Head of caudate nucleus (tissue), 42 donors: ENCODE measurements at regions not wholly inside any gene's neighbourhood (a gene's known extent, or its start where the extent isn't known, plus 50 kb on each side); places are given as distances from the start of the nearest gene placed in this dataset.
"Not testable (repeated sequence)": the region's sequence is repeated elsewhere in the genome, so short reads cannot be mapped to it uniquely, and the experiment has no call there.

ENCODE experiments used
- DNase-seq, 42 donors: peaks; one replicate each; pipeline versions ENCODE4 v3.0.0 to v3.0.0-alpha.2; 2020 to 2021; ENCODE audit warnings: mixed read lengths in 7 of 42
- intact Hi-C: fragments of 100-400 bp; cut with DNase I; formaldehyde crosslinking; loops from one replicate; pipeline ENCODE4 v1.15.0; 2022

DNA sequence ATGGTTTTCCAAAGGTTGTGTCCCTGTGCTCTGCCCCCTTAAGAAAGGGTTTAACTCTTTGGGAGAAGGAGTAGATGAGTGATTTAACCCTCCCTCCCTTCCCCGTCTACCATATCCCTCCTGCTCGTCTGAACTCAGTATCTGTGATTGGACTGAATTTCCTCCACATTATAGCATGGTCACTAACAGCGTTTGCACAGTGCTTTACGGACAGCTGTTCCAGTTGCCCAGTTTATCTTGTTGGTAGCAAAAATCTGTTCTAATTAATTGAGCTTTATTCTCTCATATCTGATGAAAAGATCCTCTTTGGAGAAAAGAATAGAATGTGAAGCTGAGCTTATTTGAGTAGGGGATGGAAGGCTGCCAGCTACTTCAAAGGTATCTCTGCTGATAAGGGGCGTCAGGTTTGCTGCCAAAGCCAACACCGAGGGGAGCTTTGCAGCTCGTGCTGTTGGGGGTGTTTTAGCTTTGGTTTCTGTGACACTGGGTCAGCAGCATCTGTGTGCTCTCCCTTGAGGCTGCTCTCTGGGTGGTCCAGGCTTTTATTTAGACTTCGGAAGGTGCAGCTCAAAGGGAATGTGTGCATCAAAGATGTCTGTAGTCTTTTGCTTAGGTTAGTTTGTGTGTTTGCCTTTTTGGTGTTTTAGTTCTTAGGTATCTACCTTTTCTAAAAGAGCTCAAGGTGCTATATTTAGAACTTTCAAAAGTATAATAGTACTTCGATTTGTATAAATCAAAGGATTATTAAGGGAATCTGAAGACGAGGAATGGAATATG, 118.8 kb upstream of the IKBKE start:
- DNase-seq, intact Hi-C loops: not testable (repeated sequence)

DNA sequence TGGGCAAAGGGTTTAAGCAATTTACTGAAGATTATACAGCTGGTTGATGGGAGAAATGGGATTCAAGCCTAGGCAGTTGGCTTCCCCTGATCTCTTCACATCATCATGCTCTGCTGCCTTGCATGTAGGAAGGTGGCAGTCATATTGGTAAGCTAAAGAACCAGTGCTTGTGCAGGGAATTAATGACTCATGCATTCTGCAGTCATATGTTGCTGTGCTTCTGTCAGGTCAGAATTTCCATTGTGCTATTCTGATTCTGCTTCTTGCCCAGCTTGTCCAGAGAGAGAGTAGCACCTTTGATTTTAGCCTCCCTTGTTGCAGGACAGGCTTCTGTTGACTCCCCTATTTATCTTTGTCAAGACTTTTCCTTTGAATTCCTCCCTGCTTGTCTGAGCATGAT, 114.0 kb upstream of the IKBKE start:
- peak in 3 of 42 donors; percentile 2 to 21 (median 7) for DNase-seq
- intact Hi-C loops = not testable (repeated sequence)

DNA sequence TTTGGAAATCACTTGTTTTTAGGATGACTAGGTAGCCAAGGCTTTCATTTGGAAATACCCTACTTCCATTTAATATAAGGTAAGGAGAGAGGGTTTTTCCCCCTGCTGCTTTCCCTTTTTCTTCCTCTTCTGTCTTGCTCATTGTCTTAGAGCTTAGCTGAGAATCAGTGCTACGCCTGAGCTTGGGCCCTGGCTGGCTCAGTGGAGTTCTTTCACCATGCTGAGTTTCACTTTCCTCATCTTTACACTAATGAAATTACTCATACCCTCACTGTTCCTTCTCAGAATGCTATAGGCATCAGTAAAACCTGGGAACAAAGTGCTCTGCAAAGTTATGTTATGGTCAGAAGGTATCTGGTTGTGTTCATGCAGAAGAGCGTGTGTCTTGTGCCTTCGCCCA, 112.3 kb upstream of the IKBKE start:
- DNase-seq = peak in 1 of 42 donors; percentile 15
- intact Hi-C loops = not testable (repeated sequence)

DNA sequence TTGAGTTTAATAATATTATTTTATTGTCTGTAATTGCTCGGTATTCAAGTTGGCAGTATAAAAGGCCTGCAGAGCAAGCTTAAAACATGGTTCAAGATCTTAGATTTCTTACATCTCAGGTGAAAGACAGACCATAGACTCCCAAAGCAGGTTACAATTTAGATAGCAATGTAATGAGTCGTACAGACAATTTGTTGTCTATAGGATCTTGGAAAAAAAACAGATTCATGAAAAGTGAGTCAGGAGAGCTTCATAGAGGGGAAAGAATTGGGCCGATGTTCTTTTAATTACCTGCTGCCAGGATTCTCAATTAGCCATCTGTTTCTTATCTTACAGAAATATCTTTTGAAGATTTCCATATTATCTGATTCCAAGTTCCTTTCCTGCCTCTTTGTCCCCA, 111.5 kb upstream of the IKBKE start:
- DNase-seq, intact Hi-C loops: not testable (repeated sequence)

DNA sequence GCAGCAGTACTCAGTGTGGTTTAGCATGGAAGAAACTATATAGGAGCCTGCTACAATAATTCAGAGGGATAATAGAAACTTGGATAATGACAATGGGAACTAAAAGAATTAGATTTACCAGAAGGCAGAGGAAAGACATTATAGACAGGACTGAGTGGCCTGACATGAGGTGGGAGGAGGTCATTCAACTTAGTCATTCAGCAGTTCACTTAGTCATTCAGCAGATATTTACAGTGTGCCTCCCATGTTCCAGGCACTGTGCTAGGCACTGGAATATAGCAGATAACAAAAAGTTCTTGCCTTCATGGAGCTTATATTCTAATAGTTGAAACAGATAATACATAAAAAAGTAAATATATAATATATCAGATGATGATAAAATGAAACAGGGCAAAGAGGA, 110.9 kb upstream of the IKBKE start:
- intact Hi-C loops, DNase-seq: not testable (repeated sequence)

DNA sequence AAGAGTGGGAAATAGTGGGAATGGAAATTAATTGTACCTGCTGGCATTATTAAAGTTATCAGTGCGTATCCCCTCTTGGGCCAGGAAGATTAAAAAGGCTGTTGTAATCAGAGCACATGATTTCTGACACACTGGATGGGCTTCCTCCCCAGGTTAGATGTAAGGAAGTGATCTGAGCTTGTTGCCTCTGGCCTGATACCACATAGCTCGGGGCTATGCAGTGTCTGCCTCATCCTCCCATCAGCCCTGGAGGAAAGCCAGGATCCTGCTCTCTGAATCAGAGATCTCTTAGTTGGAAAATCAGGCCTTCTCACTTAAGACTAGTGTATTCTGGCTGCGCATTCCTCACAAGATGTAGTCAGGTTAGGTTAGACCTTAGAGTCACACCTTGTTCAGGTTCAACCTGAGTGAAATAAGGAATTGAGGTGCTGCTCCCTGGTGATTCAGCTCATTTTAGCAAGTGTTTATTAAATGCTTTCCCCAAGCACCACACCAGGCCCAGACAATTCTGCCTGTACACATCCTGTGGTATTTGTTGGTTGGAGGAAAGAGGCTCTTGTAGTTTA, 108.2 kb upstream of the IKBKE start:
- not testable (repeated sequence) for DNase-seq

DNA sequence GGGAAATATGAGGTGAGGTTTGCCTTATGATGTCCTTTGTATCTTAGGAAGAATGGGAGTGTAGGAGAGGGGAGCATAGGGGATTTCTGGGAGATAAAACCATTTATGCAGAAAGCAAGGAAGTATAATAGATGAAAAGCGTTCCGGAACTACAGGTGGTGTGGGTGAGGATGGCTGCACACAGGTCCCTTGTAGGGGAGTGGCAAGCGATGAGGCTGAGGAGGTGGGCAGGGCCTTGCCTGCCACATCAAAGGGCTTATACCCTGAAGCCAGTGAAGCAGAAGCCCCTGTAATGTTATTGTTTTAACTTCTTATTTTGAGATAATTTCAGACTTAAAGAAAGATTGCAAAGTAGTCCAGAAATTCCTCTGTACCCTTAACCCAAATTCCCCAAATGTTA, 107.3 kb upstream of the IKBKE start:
- DNase-seq, intact Hi-C loops: not testable (repeated sequence)

More for the DNA sequence above, 108.2 kb upstream of the IKBKE start:
- intact Hi-C loops = not testable (repeated sequence)

DNA sequence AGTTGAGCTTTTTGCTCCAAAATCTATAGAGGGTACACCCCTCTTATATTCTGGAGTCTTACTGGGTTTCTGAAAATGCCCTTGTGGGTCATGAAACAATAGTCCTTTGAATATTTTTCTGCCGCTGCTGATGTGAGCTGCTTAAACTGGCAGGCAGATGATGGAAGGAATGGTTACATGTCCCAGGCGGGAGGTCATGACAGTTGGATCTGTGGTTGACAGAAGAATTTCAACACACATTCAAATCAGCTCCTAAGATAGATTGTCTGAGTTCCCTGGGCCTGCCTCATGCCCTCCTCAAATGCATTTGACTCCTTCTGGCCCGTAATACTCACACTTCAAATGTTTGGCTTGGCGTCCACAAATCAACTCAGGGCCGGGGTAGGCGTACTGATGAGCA, 105.0 kb upstream of the IKBKE start:
- intact Hi-C loops = not testable (repeated sequence)
- peak in 23 of 42 donors; percentile 8 to 66 (median 30) for DNase-seq

DNA sequence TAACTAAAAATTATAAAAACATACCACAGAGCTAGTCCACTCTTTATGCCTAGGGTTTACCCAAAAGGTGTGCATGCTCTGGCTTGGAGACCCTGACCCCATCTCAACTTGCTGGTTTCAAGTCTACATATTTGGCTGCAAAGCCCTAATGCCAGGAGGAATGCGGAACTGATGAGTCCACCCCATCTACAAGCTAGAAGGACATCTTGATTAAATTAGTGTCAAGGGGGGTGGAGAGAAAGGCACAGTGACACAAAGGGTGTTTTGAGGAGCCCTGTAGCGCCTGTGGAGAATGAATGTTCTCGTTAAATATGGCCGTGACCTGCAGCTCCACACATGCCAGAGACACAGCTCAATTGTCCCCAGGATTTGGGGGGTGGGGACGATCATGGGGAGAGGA, 104.1 kb upstream of the IKBKE start:
- peak in 3 of 42 donors; percentile 1 to 19 (median 4) for DNase-seq
- intact Hi-C loops = not testable (repeated sequence)

DNA sequence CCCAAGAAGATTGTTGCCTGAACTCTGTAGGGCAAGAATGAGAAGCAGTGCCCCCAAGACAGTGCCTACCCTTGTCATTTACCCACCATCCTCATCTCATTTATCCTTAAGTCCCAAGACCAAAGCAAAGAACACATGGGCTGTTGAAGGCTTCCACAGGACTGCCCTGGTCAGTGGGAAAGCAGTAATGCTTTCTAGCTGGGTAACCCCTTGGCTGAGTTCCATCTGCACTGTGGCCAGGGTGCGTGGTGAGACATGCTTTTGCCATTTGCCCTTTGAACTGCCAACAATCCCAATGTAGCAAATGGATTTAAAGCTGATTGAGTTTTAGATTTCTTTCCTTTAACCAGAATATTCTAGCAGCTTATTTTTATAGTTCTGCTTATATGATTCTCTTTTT, 103.5 kb upstream of the IKBKE start:
- DNase-seq, intact Hi-C loops: not testable (repeated sequence)

DNA sequence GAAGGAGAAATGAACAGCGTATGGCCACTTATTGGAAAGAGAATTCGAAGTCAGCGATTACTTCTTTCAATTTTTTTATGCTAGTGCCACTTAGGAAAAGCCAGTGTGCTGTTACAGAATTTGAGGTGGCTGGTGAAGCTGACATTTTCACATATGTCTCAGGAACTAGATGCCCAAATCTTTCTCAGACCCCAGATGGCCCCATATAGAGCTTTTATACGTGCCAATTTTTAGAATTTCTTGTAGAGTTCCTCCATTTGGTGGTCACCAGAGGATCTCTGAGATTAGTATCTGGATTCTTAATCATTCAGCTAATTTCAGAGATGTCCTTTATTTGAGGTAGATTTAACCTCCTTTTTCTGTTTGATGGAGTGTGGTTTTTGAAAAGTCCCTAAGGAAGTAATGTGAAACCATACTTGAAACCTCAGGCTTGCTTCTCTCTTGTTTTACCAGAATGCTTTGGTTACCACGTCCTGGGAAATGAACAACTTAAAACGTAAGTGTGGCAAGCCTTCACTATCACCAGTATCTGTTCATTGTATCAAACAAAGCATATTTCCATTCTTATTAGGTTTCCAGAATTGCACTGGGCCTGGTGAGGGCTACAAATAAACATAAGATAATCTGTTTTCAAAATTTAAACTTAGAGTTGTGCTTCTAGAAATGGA, 102.2 kb upstream of the IKBKE start:
- DNase-seq, intact Hi-C loops: not testable (repeated sequence)

DNA sequence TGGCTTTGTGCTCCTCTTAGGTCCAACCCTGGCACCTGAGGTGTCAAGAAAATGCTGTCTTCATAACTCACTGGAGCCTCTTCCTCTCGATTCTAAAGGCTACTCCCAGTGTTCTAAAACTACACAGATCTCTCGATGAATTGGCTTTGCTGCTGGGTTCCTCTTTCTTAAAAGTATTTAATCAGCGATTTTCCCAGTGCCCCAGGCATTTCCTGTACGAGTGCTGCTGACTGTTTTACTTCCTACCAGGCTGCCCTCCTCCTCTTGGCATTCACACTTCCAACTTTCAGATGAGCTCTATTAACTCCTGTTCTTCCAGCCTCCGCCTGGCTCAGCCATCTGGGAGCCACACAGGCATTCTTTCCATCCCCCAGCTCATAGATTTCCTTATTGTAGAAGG, 95.6 kb upstream of the IKBKE start:
- intact Hi-C loops, DNase-seq: not testable (repeated sequence)

DNA sequence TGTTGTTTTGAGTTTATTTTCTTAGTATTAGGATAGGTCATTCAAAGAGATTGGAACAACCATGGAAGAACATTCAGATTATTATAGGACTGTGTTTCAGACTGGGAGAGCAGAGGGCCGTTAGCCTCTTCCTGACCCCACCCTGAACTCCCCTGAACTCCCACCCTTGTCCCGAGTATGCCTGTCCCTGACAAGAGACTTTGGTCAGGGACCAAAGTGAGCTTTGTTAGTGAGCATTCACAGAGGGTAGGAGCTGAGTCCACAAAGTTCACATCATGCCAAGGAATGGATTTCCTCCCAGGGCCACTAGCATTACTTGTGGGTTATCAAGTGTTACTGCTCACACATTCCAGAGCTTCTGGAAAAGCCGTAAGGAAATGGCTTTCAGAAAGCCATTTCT, 94.7 kb upstream of the IKBKE start:
- intact Hi-C loops, DNase-seq: not testable (repeated sequence)

DNA sequence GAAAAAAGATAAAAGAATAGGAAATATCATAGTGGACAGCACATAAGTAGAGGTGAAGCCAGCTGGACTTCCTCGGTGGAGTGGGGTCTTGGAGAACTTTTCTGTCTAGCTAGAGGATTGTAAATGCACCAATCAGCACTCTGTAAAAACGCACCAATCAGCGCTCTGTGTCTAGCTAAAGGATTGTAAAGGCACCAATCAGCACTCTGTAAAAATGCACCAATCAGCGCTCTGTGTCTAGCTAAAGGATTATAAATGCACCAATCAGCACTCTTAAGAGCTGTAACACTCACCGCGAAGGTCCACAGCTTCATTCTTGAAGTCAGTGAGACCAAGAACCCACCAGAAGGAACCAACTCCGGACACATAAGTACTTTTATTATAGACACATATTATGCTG, 91.8 kb upstream of the IKBKE start:
- DNase-seq, intact Hi-C loops: not testable (repeated sequence)

DNA sequence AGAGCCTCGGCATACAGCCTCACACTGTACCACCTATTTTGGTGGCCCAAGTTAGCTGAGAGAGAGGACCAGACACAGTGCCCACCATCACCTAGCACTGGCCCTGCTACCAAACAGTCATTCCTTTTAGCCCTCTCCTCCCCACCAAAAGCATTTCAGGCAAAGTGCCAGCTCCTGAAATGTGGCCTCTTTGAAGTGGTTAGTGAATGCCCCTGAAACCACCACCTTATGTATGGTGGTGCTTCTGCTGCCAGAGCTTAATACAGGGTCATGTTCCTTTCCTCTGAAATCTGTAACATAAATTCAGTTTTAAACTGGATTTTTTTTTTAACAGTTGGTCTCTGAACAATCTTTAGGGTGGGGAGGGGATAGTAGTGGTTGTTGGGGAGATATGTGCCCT, 91.0 kb upstream of the IKBKE start:
- intact Hi-C loops, DNase-seq: not testable (repeated sequence)

DNA sequence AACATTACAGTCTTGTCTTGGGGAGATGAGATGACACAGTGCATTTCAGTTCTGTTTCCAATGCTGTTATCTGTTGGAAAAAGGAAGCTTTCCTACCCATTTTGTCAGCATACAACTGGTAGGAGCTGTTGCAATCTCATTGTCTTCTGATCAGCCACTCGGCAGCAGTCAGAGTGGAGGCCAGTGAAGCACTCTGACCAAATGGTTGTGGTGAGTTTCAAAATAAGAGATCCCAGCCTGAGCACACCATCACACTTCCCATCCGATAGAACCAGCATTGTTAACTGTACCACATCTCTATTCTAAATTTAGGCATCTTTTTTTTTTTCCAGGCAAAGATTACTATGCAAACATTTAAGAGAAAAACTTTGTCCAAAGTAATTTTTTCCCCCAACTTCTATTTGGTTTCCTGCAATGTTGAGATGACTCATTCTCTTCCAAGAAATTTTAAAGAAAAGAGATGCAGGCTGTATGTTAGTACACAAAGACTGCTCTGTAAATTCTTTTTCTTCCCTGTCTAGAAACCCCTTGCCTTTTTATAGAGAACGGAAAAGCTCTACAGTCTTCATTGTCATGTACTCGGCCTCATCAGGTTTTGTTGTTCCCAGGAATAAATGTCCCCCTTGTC, 90.0 kb upstream of the IKBKE start:
- peak in 2 of 42 donors; percentile 6 to 14 for DNase-seq
- intact Hi-C loops = not testable (repeated sequence)

DNA sequence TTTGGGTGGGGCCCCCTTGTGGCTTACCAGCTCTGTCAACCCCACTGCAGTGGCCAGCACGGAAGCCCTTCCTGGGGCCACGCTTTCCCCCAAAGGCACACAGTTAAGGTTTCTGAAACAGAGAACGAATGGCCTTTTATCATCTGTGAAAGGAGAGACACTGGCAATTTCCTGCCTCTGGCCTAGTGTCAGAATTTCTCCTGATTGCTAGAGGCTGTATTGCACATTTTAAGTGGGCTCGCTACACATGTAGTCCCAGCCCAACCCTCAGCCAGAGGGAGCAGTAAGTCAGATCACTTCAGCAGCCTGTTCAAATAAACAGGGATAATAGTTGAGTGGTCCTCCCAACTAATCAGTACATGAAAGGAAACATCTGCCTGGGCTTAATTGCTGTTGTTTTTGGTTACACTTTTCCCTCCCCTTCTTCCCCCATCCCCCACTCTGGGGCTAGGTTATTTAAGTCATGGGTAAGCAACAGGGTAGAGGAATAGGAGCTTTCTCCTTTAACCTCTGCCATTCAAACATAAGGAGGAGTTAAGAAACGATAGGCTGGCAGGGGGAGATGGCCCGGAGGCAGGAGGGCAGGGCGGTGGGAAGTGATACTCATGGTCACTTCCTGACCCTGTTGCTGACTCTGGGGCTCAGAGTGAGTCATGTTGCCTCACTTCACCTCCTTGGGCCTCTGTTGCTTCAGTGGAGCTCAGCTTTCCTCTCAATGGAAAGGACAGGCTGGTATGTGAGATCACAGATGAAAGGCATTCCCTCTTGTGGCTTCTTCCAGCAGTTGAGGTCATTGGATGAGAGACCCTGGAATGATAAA, 89.3 kb upstream of the IKBKE start:
- intact Hi-C loops = not testable (repeated sequence)
- DNase-seq = peak in 1 of 42 donors; percentile 13

DNA sequence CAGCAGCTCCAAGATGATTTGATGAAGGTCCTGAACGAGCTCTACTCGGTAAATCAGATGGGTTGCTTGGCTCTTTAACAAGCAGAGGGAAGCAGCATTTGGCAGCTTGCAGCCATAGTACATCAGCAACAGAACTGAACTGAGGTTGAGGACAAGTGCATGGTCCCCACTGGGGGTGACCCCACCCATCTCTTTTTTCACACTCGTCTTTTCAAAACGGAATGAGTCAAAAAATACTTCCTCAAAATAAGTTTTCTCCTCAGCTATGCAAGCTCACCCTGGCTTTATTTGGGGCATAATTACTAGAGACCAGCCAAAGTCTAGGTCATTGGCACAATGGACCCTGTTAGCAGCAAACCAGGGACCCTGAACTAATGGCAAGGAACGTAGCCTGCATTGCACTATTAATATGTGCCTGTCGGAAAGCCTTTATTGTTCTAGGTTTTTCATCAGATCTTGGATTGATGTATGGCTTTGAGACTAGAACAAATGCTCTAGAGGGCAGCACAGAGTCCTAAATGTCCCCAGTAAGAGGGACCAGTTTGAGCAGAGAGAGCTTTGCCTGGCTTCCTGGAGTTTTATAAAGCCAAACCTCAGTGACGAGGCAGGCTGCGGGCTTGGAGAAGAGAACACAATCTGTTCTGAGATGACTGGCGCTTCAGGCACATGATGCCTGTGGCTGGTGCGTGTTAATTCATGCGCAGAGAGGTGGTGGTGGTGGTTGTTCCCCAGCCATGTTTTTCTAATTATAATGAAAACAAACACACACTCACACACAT, 86.1 kb upstream of the IKBKE start:
- DNase-seq = peak in 22 of 42 donors; percentile 5 to 59 (median 27)
- intact Hi-C loops = not testable (repeated sequence)
